ENCODE measurements at regions not wholly inside any gene's neighbourhood (a gene's known extent, or its start where the extent isn't known, plus 50 kb on each side); places are given as distances from the start of the nearest gene placed in this dataset.
A peak's percentile ranks its signal among the peaks of the same experiment; 100 is the strongest.
"Not testable (repeated sequence)": the region's sequence is repeated elsewhere in the genome, so short reads cannot be mapped to it uniquely, and the experiment has no call there.

DNA sequence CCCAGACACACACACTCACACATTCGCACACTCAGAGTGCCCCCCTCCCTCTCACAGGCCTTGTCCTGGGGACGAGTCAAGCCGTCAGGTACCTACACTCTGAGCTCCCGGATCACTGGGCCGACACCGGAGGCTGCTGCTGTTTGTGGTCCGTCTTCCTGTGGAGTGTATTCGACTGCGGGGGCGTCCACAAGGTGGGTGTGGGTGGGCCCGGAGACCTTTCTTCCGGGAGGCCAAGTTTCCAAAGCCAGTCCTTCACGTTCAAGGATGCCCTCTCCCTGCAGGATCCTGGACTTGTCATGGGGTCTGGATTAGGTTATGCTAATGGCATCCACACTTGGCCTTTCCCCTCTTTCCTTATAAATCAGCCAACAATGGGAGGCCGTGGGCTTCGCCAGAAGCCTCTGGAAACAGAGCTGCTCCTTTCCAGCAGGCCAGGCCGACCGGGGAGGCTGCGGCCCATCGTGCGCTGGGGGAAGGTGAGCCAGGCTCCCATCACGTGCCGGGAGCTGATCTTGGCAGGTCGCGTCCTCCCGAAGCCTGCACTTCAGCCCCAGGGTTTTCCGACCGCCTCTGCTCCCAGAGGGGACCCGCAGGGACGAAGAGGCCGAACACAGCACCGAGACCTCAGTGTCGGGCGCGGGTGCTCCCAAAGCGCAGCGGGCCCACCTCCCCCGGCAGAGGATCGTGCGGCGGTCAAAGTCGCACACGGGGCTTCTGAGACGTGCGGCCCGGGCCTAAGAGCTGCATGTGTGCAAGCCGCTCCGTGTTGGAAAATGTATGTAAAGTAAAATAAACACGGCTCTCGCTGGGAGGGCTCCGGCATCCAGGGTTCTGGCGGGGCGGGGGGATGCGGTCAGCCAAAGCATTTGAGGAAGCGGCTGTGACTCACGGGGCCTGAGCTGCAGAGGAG, 196.5 kb upstream of the ZNF469 start:
- peak; percentile 89 for DNase-seq (ENCODE audit: low read depth)

DNA sequence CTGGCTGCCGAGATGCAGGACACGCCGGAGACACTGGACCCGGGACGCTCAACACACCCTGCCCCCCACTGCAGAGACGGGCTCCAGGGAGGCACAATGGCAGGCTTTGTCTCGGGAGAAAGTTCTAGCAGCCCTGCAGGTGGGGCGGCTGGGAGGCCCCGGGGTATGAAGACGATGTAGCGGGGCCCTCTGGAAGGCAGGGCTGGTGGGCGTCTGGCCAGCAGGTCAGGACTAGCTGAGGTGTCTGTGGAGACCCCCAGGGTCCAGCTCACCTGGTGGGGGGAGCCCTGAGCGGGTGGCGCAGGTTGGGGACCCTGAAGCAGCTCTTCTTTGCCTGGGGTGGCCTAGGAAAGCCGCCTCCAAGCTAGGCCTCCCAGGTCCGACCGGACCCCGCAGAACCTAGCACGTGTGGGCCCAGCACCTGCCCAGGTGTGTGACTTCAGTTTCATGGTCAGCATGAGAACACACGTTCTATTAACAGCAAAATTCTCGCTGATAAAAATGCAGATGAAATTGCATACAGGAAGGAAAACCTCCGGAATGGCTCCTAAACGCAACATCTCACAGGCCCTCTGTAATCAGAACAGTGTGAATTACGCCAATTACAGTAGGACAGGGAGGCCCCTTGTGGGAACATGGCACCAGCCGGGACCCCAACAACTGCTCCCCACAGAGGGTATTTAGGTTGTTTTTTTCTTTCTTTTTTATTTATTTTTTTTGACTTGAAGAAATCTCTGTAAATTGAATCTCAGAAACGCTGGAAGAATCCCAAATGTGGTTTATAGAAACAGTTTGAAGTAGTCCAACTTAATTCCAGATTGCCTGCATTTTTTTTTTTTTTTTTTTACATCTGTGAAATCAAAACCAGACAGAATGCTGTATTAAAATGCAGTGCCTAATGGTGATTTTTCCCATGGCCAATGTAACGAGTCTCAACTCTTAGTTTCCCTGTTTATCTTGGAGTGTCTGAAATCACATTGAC, 195.6 kb upstream of the ZNF469 start:
- peak; percentile 77 for DNase-seq (ENCODE audit: low read depth)

DNA sequence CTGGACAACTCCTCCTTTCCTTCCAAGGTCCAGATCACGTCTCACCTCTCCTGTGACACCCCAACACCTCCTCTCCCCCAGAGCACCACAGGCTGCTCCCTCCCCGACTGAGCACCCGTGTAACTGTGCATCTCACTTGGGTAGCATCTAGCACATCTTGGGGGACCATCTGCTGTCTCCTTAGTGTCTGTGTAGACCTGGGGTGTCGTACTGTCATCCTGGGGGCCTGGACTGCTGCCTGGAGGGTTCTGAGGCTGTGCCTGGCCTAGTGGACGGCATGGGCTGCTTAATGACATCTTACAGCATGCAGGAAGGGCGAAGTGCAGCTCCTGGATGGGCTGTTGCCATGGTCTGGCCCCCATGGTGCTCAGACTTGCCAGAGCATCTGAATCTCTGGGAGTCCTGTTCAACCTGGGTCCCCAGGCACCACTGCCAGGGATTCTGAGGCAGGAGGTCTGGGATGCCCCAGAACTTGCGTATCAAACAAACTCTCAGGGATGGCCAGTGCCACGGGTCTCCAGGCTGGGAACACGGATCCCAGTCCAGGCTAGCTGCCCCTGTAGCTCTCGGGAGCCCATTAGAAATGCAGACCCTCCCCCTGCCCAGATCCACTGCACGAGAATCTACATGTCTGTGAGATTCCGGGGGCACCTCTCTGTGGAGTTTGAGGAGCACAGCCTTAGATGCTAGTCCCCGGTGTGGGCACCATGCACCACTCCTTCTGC, 194.4 kb upstream of the ZNF469 start:
- DNase-seq (ENCODE audit: low read depth) = not testable (repeated sequence)

GRCh38 chr16:88190592-88191095, 192.1 kb upstream of the ZNF469 start:
- DNase-seq (ENCODE audit: low read depth) = not testable (repeated sequence)

GRCh38 chr16:88191168-88191567, 191.6 kb upstream of the ZNF469 start:
- not testable (repeated sequence) for DNase-seq (ENCODE audit: low read depth)

GRCh38 chr16:88192601-88193000, 190.2 kb upstream of the ZNF469 start:
- no peak for DNase-seq (ENCODE audit: low read depth)

GRCh38 chr16:88193706-88194396, 188.9 kb upstream of the ZNF469 start:
- peak; percentile 75 for DNase-seq (ENCODE audit: low read depth)

DNA sequence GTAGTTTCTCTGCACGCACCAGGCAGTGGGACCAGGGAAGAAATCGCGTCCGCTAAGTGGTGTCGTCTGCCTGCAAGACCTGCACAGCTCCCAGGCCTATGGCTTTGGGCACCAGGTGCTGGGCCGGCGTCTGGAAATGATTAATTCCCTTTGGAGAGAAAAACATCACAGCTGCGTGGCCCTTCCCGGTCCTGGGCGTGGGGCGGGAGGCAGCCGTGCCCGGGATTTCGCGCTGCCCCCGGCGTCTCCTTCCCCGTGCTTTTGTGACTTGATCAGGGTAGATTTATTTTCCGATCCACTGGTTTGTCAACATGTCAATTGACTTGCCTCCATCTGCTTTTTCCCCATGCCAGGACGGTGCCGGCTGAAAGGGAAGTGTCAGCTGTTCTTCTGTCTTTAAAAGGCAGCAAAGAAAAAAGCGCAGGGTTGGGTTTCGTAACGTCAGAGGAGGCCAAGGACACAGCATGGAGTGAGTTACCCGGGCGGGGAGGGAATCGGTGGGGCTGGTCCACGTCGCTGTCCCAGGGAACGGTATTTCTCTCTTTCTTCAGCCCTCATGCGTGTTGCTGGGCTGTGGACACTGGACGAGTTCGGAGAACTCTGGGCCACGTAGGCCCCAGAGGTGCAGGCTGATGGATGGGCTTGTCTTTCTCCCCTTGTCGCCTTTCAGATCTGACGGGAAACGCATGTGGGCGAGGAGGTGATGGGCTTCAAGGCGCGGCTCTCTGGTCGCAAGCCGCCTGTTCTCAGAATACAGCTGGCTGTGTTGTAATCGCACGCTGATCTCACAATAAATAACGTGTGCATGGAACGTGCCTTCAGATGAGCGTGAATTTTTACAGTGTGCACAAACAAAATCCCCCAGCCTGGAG, 188.1 kb upstream of the ZNF469 start:
- peak; percentile 66 for DNase-seq (ENCODE audit: low read depth)

DNA sequence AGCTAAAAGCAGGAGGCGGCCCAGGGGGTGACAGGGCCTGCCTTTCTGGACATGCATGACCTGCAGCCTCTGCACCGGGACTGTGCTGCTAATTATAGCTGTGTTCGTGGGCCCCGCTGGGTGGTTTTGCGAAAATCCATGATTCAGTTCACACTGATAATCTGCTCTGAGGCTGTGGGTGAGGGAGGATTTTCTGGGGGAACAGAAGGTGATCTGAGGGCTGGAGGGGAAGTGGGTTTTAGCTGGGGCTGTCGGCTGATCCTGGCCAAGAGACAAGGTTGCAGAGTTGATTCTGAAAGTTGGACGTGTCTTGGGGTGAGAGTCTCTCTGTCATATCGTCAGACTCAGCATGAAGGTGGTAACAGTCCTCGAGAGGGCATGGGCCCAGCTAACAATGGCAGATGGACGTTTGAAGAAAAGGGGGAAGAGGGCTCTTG, 187.5 kb upstream of the ZNF469 start:
- DNase-seq (ENCODE audit: low read depth) = no peak

- DNase-seq (ENCODE audit: low read depth) = no peak
These were observed 186.8 kb upstream of the ZNF469 start for GRCh38 chr16:88195911-88196465.

DNA sequence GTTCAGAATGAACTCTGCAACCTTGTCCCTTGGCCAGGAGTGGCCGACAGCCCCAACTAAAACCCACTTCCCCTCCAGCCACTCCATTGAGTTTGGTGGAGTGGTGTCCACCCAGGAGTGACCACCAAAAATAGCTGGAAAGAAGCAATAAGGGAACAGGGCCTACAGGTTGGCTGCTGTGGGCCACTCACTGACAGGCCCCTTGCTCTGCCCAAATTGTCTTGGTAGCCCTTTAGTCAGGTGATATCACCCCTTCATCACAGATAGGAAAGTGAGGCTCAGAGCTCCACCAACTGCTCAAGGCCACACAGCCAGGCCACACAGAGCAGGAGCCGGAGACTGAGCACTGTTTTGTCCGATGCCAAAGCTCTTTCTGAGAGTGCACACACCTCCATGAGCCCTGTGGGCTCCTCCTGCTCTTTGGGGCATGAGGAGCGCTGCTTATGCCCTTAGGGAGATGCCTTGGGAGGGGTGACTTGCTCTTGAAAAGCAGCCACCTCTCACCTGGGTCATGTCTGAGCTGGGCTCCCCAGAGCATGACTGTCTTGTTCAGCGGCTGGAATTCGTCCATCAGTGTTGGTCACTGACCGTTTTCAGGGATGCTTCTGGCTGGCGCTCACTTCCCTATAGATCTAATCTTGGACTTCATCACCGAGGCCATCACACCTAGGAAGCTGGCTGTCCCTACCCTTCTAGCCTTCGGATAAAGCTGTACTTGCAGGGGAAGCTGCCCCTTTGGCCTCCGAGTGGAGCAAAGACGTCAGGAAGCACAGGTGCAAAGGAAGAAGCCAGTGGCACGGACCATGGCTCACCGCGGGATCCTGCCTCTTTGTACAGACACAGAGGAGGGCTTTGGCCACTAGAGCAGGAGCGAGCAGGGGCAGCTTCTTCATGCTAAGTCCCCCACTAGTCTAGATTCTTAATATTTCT, 186.0 kb upstream of the ZNF469 start:
- no peak for DNase-seq (ENCODE audit: low read depth)

GRCh38 chr16:88197481-88198456, 185.0 kb upstream of the ZNF469 start:
- DNase-seq (ENCODE audit: low read depth) = no peak

DNA sequence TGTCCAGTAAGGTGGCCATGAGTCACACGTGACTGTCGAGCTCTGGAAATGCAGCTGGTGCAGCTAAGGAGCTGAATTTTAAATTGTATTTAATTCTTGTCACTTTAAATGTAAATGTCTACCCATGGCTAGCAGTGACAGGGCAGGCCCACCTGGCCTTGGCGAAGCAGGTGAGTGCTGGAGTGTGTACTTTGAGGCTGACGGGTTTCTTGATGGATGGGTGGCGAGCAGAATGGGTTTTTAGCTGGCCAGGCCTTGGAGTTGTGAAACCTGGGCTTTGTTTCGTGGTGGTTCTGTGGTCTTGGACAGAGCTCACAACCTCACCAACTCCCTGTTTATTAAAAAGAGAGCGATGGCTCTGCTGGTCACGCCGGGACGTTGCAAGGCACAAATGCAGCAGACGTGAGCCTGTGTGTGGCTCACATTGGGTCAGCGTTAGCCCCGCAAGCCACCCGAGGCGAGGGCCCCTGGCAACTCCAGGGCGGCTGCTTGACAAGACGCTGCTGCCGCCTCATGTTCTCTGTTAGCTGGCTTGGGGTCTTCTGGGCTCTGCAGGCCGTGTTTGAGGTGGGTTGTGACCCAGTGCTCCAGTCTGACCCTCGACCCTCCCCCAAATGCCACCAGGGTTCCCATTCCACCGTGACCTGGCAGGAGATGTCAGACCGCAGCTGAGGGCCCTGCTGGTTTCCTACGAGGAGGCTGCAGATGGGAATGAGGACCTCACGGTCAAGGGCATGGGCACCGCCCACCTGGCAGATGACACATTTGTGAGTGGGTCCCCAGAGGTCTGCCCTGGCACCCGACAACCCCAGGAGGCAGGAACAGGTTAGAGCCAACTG, 184.1 kb upstream of the ZNF469 start:
- DNase-seq (ENCODE audit: low read depth) = not testable (repeated sequence)

DNA sequence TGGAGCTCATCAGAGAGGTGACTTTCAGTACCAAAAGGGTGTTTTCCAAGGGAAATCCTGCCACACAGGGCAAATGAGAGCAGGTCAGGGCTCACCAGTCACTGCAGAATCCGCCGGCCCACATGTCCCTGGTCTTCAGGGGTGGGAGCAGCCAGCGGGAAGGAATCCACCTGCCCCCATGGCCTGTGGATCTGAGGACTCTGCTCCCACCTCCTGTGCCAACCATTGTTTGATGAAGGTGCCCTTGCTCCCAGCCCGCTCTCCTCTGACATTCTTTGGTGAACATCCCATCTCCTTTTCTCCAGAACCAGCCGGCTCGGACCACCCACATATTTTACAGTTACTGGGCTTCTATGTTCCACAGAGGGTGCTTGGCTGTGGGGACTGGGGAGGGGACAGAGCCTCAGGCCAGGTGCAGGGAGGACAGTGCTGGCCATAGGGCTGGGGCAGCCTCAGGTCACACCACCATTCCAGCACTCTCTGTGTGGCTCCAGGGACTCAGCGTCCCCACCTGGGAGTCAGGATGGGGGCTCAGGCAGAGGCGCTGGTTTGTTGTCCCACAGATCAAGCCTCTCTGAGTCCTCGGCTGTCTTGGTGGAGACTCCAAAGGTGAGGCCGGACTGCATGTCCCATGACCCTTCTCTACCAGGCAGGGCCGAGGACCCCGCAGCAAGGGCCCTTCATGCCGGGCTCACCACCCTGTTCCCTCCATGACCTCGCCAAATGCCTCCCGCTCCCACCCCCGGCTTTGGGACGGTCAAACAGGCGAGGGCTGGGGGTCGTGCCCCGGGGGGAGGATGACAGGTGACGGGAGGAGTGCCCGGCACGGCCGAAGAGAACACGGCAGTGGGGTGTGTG, 183.2 kb upstream of the ZNF469 start:
- not testable (repeated sequence) for DNase-seq (ENCODE audit: low read depth)

DNA sequence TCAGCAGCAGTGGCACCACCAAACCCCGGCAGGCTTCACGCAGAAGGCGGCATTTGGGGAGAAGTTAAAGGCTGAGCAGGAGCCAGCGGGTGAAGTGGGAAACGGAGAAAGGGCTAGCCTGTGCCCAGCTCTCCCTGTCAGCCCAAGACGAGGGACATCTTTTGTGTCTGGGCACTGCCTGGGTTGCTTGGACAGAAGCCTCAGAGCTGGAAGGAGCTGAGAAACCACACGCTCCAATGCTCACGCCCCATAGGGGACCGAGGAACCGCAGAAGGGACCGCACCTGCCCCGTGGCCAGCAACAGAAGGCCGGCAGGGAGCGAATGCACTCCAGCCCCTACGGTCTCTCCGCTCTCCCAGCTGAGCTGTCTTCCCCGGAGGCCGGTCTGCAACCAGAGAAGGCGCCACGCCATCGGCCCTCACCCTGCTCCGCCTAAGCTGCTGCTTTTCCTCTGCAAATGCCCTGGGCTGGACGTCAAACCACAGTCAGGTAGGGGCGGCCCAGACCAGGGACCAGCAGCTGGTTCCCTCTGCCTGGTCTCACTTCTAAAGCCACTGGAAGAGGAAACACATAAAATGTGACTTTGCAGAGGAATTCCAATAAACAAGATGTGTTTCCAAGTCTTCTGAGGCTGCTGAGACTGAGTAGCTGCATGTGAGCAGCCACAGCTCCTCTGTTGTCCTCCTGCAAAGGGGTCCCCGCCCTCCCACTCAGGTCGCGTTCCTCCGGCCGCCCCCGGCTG, 182.4 kb upstream of the ZNF469 start:
- DNase-seq (ENCODE audit: low read depth) = not testable (repeated sequence)
